HUES48 (cell line): ENCODE measurements at regions not wholly inside any gene's neighbourhood (a gene's known extent, or its start where the extent isn't known, plus 50 kb on each side); places are given as distances from the start of the nearest gene placed in this dataset.

Source experiments
- H3K27ac ChIP-seq: one replicate; pipeline ENCODE4 v1.7.0; 2013; ENCODE audit warnings: low read depth, low read length, inconsistent platforms
- H3K27me3 ChIP-seq: 2 replicates; pipeline ENCODE4 v1.6.1; 2013; ENCODE audit warnings: mild to moderate bottlenecking, low read length; ENCODE audit not compliant: control insufficient read depth, insufficient read depth
- H3K36me3 ChIP-seq: 2 replicates; pipeline ENCODE4 v1.6.1; 2013; ENCODE audit warnings: low read length; ENCODE audit not compliant: control insufficient read depth, insufficient read depth
- H3K4me1 ChIP-seq: 2 replicates; pipeline ENCODE4 v1.6.1; 2013; ENCODE audit warnings: mild to moderate bottlenecking, low read length; ENCODE audit not compliant: control insufficient read depth, insufficient read depth
- H3K4me3 ChIP-seq: 2 replicates; pipeline ENCODE4 v1.5.1; 2013; ENCODE audit warnings: mild to moderate bottlenecking, low read depth, low read length
- H3K9ac ChIP-seq: 2 replicates; pipeline ENCODE4 v1.6.1; 2013; ENCODE audit warnings: mild to moderate bottlenecking, low read depth, low read length, moderate library complexity
- H3K9me3 ChIP-seq: 2 replicates; pipeline ENCODE4 v1.6.1; 2013; ENCODE audit warnings: low read length; ENCODE audit not compliant: control insufficient read depth, insufficient read depth

DNA sequence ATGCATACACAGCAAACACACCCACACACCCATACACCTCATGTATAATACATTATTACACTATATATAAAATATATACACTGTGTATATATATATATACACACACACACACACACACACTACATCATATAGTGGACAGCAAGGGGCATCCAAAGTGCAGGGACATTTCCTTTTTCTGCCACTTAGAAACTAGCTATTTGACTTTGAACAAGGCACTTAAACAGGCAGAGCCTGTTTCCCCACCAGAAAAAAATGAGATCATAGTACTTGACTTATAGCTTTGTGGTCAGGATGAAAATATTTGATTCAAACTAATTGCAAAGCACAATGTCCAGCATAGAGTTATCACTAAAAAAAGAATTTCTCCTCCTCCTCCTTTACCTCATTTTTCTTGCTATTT, 254.3 kb upstream of the NPVF start:
- Histone ChIP-seq H3K36me3 (no peaks in the 10 kb centered on the region), H3K9ac (no peak overlapping the region), H3K27me3 (no peaks in the 10 kb centered on the region), H3K4me1 (no peaks in the 10 kb centered on the region), H3K9me3 (no peaks in the 10 kb centered on the region), H3K4me3 (no peak overlapping the region), H3K27ac (no peak overlapping the region)

DNA sequence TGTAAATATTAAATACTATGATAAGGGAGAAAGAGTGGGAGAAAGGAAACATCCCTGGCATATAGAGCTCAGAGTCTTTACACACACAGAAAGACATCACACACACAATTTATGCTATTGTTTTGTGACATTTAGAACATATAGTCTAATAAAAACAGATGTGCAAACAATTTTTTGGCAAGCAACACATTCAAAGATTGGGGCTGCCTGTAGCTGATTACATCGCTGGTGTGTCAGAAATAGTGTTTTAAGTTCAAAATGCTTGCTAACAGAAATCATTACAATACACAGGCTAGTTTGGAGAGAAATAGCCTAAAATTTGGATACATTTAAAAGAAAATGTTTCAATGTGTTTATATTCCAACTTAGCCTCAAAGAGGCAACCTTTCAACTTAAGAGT, 256.7 kb upstream of the NPVF start:
- H3K9me3 ChIP-seq: no peaks in the 10 kb centered on the region
- no peaks in the 10 kb centered on the region for H3K4me1 ChIP-seq

GRCh38 chr7:25486656-25487055, 258.4 kb upstream of the NPVF start:
- Histone ChIP-seq H3K4me3 (no peak overlapping the region), H3K4me1 (no peaks in the 10 kb centered on the region), H3K27me3 (no peaks in the 10 kb centered on the region), H3K27ac (no peak overlapping the region), H3K36me3 (no peaks in the 10 kb centered on the region), H3K9me3 (no peaks in the 10 kb centered on the region), H3K9ac (no peak overlapping the region)

More for the DNA sequence above, 256.7 kb upstream of the NPVF start:
- Histone ChIP-seq H3K36me3 (no peaks in the 10 kb centered on the region), H3K27ac (no peak overlapping the region), H3K27me3 (no peaks in the 10 kb centered on the region), H3K4me3 (no peak overlapping the region), H3K9ac (no peak overlapping the region)

GRCh38 chr7:25493805-25494366, 265.6 kb upstream of the NPVF start:
- no peaks in the 10 kb centered on the region for H3K9me3 ChIP-seq
- H3K36me3 ChIP-seq: no peaks in the 10 kb centered on the region
- H3K9ac ChIP-seq: no peak overlapping the region
- no peak overlapping the region for H3K27ac ChIP-seq
- H3K27me3 ChIP-seq: no peaks in the 10 kb centered on the region
- H3K4me1 ChIP-seq: no peaks in the 10 kb centered on the region
- no peak overlapping the region for H3K4me3 ChIP-seq

- Histone ChIP-seq H3K4me1 (no peaks in the 10 kb centered on the region), H3K9me3 (no peaks in the 10 kb centered on the region), H3K36me3 (no peaks in the 10 kb centered on the region), H3K9ac (no peak overlapping the region), H3K27me3 (no peaks in the 10 kb centered on the region), H3K4me3 (no peak overlapping the region), H3K27ac (no peak overlapping the region)
These were observed 266.6 kb upstream of the NPVF start for GRCh38 chr7:25494896-25495295.

- Histone ChIP-seq H3K9me3 (no peaks in the 10 kb centered on the region), H3K9ac (no peak overlapping the region), H3K4me1 (no peaks in the 10 kb centered on the region), H3K4me3 (no peak overlapping the region), H3K27me3 (no peaks in the 10 kb centered on the region), H3K27ac (no peak overlapping the region), H3K36me3 (no peaks in the 10 kb centered on the region)
These were observed 267.3 kb upstream of the NPVF start for GRCh38 chr7:25495342-25496250.

GRCh38 chr7:25496476-25497368, 268.4 kb upstream of the NPVF start:
- no peak overlapping the region for H3K27ac ChIP-seq
- H3K9ac ChIP-seq: no peak overlapping the region

DNA sequence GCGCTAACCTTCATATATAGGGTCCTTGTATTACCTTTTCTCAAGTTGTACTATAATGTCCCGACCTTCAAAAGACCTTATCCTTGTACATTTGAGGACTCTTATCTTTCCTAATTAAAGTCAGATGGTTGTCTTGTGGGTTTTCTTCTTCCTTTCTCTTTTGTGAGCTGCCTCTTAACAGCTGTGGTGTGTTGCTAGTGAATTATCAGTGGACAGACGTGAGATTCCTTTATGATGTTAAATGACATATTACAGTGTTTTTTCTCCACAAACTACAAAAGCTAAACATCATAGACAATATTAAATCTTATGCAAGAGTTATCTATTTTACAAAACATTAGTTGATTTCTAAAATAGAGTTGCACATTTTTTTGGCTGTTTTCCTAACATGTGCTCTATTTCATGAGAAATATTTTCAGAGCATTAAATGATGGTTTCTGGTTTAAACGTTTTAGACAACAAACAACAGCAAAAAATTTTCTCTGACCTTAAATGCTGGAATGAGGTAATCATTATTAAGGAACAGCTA, 272.2 kb upstream of the NPVF start:
- no peaks in the 10 kb centered on the region for H3K9me3 ChIP-seq
- H3K27ac ChIP-seq: no peak overlapping the region
- no peaks in the 10 kb centered on the region for H3K27me3 ChIP-seq
- H3K9ac ChIP-seq: no peak overlapping the region
- H3K4me1 ChIP-seq: no peaks in the 10 kb centered on the region
- no peak overlapping the region for H3K4me3 ChIP-seq
- H3K36me3 ChIP-seq: no peaks in the 10 kb centered on the region

More at GRCh38 chr7:25496476-25497368, 268.4 kb upstream of the NPVF start:
- Histone ChIP-seq H3K27me3 (no peaks in the 10 kb centered on the region), H3K4me1 (no peaks in the 10 kb centered on the region), H3K4me3 (no peak overlapping the region), H3K9me3 (no peaks in the 10 kb centered on the region), H3K36me3 (no peaks in the 10 kb centered on the region)

GRCh38 chr7:25503306-25503705, 275.0 kb upstream of the NPVF start:
- Histone ChIP-seq H3K36me3 (no peaks in the 10 kb centered on the region), H3K4me3 (no peak overlapping the region), H3K4me1 (no peaks in the 10 kb centered on the region), H3K9me3 (no peaks in the 10 kb centered on the region), H3K9ac (no peak overlapping the region), H3K27ac (no peak overlapping the region), H3K27me3 (no peaks in the 10 kb centered on the region)

- no peaks in the 10 kb centered on the region for H3K9me3 ChIP-seq
- no peaks in the 10 kb centered on the region for H3K4me1 ChIP-seq
- H3K4me3 ChIP-seq: no peak overlapping the region
- H3K9ac ChIP-seq: no peak overlapping the region
- no peaks in the 10 kb centered on the region for H3K27me3 ChIP-seq
- H3K36me3 ChIP-seq: no peaks in the 10 kb centered on the region
- H3K27ac ChIP-seq: no peak overlapping the region
These were observed 283.9 kb upstream of the NPVF start for GRCh38 chr7:25512061-25512687.
